BLaER1 treated with 17β-estradiol and CSF1 and Interleukin-3, amounts not matched to agents 10 nM and 100 nM (cell line): ENCODE measurements at regions not wholly inside any gene's neighbourhood (a gene's known extent, or its start where the extent isn't known, plus 50 kb on each side); places are given as distances from the start of the nearest gene placed in this dataset.
A peak's percentile ranks its signal among the peaks of the same experiment; 100 is the strongest.
"Not testable (repeated sequence)": the region's sequence is repeated elsewhere in the genome, so short reads cannot be mapped to it uniquely, and the experiment has no call there.

Experiments
- H3K27ac ChIP-seq, 11 experiments: shearing (Covaris generic); formaldehyde crosslinking; 2 replicates each; pipeline ENCODE4 v1.8.1; 2022
- H3K27me3 ChIP-seq, 11 experiments: shearing (Covaris generic); formaldehyde crosslinking; 2 replicates each; pipeline ENCODE4 v1.8.1; 2022
- H3K36me3 ChIP-seq, 11 experiments: shearing (Covaris generic); formaldehyde crosslinking; 2 replicates each; pipeline ENCODE4 v1.8.1; 2022
- H3K4me1 ChIP-seq, 10 experiments: shearing (Covaris generic); formaldehyde crosslinking; 2 replicates each; pipeline ENCODE4 v1.8.1; 2022
- H3K4me2 ChIP-seq, 11 experiments: shearing (Covaris generic); formaldehyde crosslinking; 2 replicates each; pipeline ENCODE4 v1.8.1; 2022
- H3K4me3 ChIP-seq, 10 experiments: shearing (Covaris generic); formaldehyde crosslinking; 2 replicates each; pipeline ENCODE4 v1.8.1; 2022
- H3K9ac ChIP-seq, 11 experiments: shearing (Covaris generic); formaldehyde crosslinking; 2 replicates each; pipeline ENCODE4 v1.8.1; 2022
- H3K9me3 ChIP-seq, 11 experiments: shearing (Covaris generic); formaldehyde crosslinking; replicated peaks in 1 of 11; 2 replicates each; pipeline ENCODE4 v1.8.1; 2022
- H4K20me1 ChIP-seq, 11 experiments: shearing (Covaris generic); formaldehyde crosslinking; 2 replicates each; pipeline ENCODE4 v1.8.1; 2022
- Cebpa-rat ChIP-seq, 11 experiments: shearing (Covaris generic); IDR thresholded peaks; 2 replicates each; pipeline ENCODE4 v1.8.1; 2022

DNA sequence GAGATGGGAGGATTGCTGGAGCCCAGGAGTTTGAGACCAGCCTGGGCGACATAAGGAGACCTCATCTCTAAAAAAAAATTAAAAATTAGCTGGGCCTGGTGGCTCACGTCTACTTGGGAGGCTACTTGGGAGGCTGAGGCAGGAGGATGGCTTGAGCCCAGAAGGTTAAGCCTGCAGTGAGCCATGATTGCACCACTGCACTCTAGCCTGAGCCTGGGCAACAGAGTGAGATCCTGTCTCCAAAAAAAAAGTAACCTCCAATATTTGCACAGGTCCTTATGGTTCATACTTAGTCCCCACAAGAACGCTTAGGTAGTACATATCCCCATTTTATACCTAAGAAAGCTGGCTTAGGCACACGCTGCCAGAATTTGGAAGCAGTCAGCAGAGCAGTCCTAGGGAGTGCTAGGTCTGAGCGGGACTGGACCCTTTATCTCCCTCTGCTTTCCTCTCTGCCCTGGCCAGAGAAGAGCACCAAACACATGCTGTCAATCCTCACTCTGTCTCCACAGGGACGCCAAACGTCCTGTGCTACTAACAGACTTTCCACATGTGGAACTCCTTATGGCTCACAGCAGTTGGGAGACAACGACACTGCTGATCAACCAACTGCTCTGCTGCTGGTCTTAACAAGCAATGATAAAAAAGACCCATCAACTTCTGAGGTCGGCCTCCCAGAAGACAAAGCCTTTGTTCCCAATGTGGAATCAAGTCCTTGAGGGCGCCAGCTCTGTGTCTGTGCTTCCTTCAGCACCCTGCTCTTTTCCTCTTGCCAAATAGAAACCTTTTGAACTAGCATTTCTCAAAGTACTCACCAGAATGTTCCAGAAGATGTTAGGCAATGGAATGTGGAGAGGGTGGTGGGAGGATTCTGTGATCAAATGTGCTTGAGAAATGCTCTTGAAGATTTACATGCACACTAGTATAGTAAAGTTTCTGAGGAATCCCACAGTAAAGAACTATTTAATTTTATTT, 226.3 kb upstream of the DTNBP1 start:
- Histone ChIP-seq H3K27ac (peak overlapping the region; percentile 7 to 81 (median 68); a peak in 19 of 22 replicates), H3K9me3 (peaks cover 11 to 55% (median 29%) of the 10 kb centered on the region in 11 experiments; a peak in 21 of 22 replicates), H3K27me3 (no peaks in the 10 kb centered on the region), H4K20me1 (no peaks in the 10 kb centered on the region), H3K4me1 (peaks cover 41 to 88% (median 65%) of the 10 kb centered on the region in 10 experiments), H3K4me2 (peak overlapping the region; percentile 65 to 84 (median 74); a peak in 20 of 22 replicates), H3K9ac (peak overlapping the region in 3 of 11 experiments; percentile 27 to 62 (median 44); a peak in 2 of 22 replicates), H3K36me3 (no peaks in the 10 kb centered on the region), H3K4me3 (0 out of 20 replicates have a peak overlapping the region, but pooled peaks of 2 of the 10 experiments have one; percentile 1 to 9)
- TF ChIP-seq Cebpa-rat (IDR thresholded peaks at IDR 0.05), result no peak

DNA sequence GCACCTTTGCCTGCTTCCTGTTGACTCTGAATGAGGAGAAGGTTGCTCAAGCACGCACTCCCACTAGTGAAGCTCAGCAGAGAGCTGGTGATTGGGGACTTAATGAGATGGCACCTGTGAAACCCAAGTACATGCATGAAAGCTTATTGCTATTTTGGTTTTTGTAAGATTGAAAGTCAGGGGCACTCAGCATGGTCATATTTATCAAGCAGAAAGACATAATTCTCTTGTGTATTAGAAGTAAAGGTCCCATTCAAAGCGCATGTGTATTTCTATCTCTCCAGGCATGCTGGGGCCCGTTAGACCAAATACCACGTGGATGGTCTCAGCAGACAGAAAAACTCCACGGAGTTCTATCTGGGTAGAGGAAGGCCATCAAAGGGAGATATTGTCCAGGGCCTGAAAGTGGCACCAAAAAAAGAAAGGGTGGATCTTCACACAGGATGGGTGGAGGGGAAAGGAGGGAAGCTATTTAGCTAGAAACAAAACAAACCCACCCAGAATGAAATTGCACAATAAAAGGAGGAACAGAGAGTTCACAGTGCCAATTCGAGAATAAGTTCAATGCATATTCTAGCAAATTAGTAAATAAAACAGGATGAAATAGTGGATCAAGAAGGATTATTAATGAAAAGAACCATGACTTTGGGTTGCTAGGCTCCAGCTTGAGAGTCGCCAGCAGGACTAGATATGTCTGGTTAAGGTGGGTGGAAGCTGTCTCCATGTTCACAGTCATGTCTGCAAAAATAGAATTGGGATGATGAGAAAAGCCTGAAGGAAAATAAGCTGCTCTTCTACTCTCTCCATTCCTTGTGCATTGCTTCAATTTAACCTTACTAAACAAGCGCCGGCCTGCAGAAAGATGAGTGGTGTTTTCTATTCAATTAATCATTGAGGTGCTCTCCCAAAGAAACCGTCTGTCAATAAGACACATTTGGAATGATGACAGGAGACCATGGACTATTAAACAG, 224.9 kb upstream of the DTNBP1 start:
- H3K4me3 ChIP-seq, result peak overlapping the region in 2 of 10 experiments; percentile 4 to 18; a peak in 1 of 20 replicates
- no peaks in the 10 kb centered on the region for H3K36me3 ChIP-seq
- H3K4me1 ChIP-seq, result peaks cover 51 to 92% (median 75%) of the 10 kb centered on the region in 10 experiments
- peak in 8 of 11 experiments; percentile 8 to 85 (median 60); a peak in 12 of 22 replicates for TF ChIP-seq Cebpa-rat (IDR thresholded peaks at IDR 0.05)
- no peaks in the 10 kb centered on the region for H3K27me3 ChIP-seq
- H3K9ac ChIP-seq, result peak overlapping the region in 9 of 11 experiments; percentile 5 to 62 (median 44); a peak in 13 of 22 replicates
- H3K4me2 ChIP-seq, result peak overlapping the region; percentile 65 to 84 (median 74)
- peak overlapping the region; percentile 41 to 81 (median 68); a peak in 20 of 22 replicates for H3K27ac ChIP-seq
- H4K20me1 ChIP-seq, result no peaks in the 10 kb centered on the region
- peaks cover 0 to 42% (median 20%) of the 10 kb centered on the region in 11 experiments; a peak in 17 of 22 replicates for H3K9me3 ChIP-seq

DNA sequence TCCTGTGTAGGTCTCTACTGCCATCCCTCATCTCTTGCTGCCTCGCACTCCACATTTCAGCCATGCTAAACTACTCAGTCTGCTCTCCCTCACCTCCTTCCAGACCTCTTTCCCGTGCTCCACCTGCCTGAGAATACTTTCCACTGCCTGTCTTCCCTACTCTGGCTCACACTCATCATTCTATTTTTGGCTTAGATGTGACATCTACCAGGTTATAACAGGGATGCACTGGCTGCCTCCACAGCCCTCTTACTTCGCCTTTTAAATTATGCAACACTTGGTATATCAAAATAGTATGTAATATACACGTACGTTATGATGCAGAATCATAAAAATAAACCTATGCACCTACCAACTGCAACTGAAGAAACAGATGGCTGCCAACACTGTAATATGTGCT, 222.8 kb upstream of the DTNBP1 start:
- H3K4me1 ChIP-seq, result peaks cover 73 to 96% (median 84%) of the 10 kb centered on the region in 10 experiments
- peak overlapping the region in 3 of 11 experiments; percentile 36 to 68 (median 52); a peak in 3 of 22 replicates for H3K4me2 ChIP-seq
- H3K9me3 ChIP-seq, result peaks cover 0 to 30% (median 8%) of the 10 kb centered on the region in 11 experiments; a peak in 10 of 22 replicates

DNA sequence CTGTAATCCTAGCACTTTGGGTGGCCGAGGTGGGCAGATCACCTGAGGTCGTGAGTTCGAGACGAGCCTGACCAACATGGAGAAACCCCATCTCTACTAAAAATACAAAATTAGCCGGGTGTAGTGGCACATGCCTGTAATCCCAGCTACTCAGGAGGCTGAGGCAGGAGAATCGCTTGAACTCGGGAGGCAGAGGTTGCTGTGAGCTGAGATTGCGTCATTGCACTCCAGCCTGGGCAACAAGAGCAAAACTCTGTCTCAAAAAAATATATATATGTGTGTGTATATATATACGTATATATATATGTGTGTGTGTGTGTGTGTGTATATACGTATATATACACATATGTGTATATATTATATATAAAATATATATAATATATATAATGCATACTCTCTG, 220.8 kb upstream of the DTNBP1 start:
- Histone ChIP-seq H3K9ac (0 out of 22 replicates have a peak overlapping the region, but pooled peaks of 1 of the 11 experiments have one; percentile 19), H3K4me1 (peaks cover 84 to 98% (median 90%) of the 10 kb centered on the region in 10 experiments), H3K4me2 (peak overlapping the region in 6 of 11 experiments; percentile 40 to 91 (median 86); a peak in 7 of 22 replicates), H3K27ac (peak overlapping the region in 8 of 11 experiments; percentile 84 to 93 (median 92); a peak in 11 of 22 replicates), H3K9me3 (peaks cover 0 to 17% (median 8%) of the 10 kb centered on the region in 11 experiments; a peak in 6 of 22 replicates)
- not testable (repeated sequence) for H4K20me1 ChIP-seq, H3K36me3 ChIP-seq, H3K27me3 ChIP-seq, H3K4me3 ChIP-seq

More for the DNA sequence above, 222.8 kb upstream of the DTNBP1 start:
- Histone ChIP-seq H3K9ac (no peak overlapping the region), H3K27me3 (no peaks in the 10 kb centered on the region), H3K36me3 (no peaks in the 10 kb centered on the region), H3K4me3 (no peak overlapping the region), H3K27ac (peak overlapping the region in 6 of 11 experiments; percentile 5 to 68 (median 46); a peak in 6 of 22 replicates), H4K20me1 (no peaks in the 10 kb centered on the region)
- no peak for TF ChIP-seq Cebpa-rat (IDR thresholded peaks at IDR 0.05)

DNA sequence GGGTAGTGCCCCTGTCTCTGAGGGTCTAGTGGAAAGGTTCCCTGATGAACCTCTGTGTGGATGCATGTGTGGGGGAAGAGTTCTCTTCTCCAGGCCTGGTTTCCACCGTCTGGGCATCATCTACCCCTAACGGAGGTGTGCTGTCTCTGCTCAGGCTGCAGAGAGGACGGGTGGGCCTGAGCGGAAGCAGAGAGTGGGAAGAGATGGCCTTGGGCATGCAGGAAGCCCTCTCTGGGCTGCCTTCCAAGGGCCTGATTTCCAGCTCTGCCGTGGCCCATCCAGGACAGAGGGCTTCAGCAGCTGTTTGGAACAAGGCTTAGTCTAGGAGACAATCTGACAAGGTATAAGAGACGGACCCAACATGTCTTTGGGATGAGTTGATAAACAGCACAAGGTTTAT, 220.1 kb upstream of the DTNBP1 start:
- no peak for TF ChIP-seq Cebpa-rat (IDR thresholded peaks at IDR 0.05)
- no peaks in the 10 kb centered on the region for H3K36me3 ChIP-seq
- H3K4me3 ChIP-seq, result no peak overlapping the region
- peak overlapping the region in 2 of 11 experiments; percentile 21 to 30; a peak in 3 of 22 replicates for H3K9ac ChIP-seq
- H3K4me2 ChIP-seq, result peak overlapping the region; percentile 0 to 91 (median 80); a peak in 19 of 22 replicates
- peaks cover 84 to 98% (median 90%) of the 10 kb centered on the region in 10 experiments for H3K4me1 ChIP-seq
- peaks cover 0 to 17% (median 8%) of the 10 kb centered on the region in 11 experiments; a peak in 6 of 22 replicates for H3K9me3 ChIP-seq
- peak overlapping the region in 10 of 11 experiments; percentile 41 to 93 (median 91); a peak in 20 of 22 replicates for H3K27ac ChIP-seq
- no peaks in the 10 kb centered on the region for H3K27me3 ChIP-seq
- H4K20me1 ChIP-seq, result no peaks in the 10 kb centered on the region

DNA sequence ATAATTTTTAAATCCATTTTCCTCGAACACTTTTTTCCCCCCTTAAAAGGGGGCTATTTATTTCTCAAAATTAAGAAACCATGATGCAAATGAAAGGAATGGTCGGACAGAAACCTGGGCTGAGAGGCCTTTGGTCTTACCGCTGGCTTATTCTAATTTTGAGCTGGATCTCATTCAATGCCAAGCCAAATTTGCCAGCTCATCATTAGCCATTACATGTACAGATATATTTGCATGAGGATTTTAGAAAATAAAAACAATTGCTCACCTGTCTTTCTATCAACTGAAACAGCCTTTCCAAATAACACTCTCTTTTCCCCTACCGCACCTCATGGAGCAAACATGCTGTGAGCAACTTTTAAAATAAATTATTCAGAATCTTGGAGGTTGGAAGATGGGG, 219.5 kb upstream of the DTNBP1 start:
- no peak for TF ChIP-seq Cebpa-rat (IDR thresholded peaks at IDR 0.05)
- Histone ChIP-seq H4K20me1 (no peaks in the 10 kb centered on the region), H3K4me1 (peaks cover 84 to 98% (median 90%) of the 10 kb centered on the region in 10 experiments), H3K4me2 (peak overlapping the region in 10 of 11 experiments; percentile 69 to 91 (median 80); a peak in 20 of 22 replicates), H3K27ac (peak overlapping the region; percentile 81 to 93 (median 91); a peak in 20 of 22 replicates), H3K36me3 (no peaks in the 10 kb centered on the region), H3K4me3 (no peak overlapping the region), H3K27me3 (no peaks in the 10 kb centered on the region), H3K9me3 (peaks cover 0 to 17% (median 8%) of the 10 kb centered on the region in 11 experiments; a peak in 6 of 22 replicates), H3K9ac (no peak overlapping the region; a peak in 1 of 22 replicates)

DNA sequence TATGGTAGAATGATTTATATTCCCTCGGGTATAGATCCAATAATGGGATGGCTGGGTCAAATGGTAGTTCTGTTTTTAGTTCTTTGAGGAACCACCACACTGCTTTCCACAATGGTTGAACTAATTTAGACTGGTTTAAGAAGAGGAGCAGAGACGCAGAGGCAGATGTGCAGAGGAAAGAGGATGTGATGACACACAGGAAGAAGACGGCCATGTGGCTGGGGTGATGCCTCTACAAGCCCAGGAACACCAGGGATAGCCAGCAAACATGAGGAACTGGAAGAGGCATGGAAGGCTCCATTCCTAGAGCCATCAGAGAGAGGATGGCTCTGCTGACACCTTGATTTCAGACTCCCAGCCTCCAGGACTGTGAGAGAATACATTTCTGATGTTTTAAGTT, 218.3 kb upstream of the DTNBP1 start:
- Histone ChIP-seq H3K27me3 (no peaks in the 10 kb centered on the region), H3K36me3 (no peaks in the 10 kb centered on the region), H4K20me1 (no peaks in the 10 kb centered on the region), H3K9ac (peak overlapping the region; percentile 30 to 77 (median 71); a peak in 21 of 22 replicates), H3K9me3 (peaks cover 0 to 17% (median 7%) of the 10 kb centered on the region in 11 experiments; a peak in 6 of 22 replicates), H3K4me1 (peaks cover 80 to 98% (median 92%) of the 10 kb centered on the region in 10 experiments), H3K27ac (peak overlapping the region; percentile 81 to 93 (median 91)), H3K4me3 (0 out of 20 replicates have a peak overlapping the region, but pooled peaks of 1 of the 10 experiments have one; percentile 5), H3K4me2 (peak overlapping the region; percentile 69 to 91 (median 80))
- no peak for TF ChIP-seq Cebpa-rat (IDR thresholded peaks at IDR 0.05)
